Body of pancreas (tissue), 4 donors: ENCODE measurements at regions not wholly inside any gene's neighbourhood (a gene's known extent, or its start where the extent isn't known, plus 50 kb on each side); places are given as distances from the start of the nearest gene placed in this dataset.

ENCODE experiments used
- POLR2A ChIP-seq, 3 donors: fragments of 450-650 bp; IDR thresholded peaks; one replicate each; pipeline ENCODE4 v1.6.1; 2016; ENCODE audit warnings: antibody characterized with exemption in 3 of 3, mild to moderate bottlenecking in 2 of 3
- TF ChIP-seq, protein P1 (sequence below), 7 experiments: fragments of 450-650 bp in 4 of 7; fragments of 200-600 bp in 3 of 7; sonication (generic) in 3 of 7; IDR thresholded peaks; one replicate each; pipeline ENCODE4 v1.5.1; 2016 to 2019; ENCODE audit warnings: antibody characterized with exemption in 7 of 7

DNA sequence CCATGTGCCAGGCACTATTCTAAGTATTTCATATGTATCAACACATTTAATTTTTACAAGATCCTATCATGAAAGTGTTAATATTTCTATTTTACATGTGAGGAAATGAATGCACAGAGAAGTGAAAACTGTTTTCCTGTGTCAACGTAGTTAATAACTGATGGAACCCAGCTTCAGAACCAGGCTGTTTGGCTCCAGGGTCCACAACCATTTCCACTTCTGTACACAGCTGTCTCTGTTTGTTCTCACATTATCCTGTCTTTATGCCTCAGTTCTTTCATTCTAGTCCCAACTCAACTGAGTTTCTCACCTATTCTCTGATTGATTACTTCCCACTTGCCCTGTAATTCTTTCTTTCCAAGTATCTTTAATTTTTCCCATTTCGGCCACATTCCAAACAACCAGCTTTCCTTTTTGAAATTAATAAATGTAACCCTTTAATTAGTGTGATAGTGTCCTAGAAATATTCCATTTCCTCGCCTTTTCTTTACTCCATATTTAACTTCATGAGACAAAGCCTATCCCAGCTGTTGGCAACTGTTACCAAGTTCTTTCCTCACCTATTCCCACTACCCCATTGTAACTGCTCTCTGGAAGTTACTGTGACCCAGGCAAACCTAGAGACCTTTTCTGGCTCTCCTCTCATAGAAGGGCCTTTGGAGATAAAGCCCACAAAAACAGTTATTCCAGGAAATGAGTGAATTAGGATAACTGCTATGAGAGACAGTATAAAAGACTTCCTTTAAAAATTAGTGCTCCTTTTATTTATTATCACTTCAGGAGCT is 218.7 kb downstream of the RASSF9 start:
- TF ChIP-seq, protein P1, sequence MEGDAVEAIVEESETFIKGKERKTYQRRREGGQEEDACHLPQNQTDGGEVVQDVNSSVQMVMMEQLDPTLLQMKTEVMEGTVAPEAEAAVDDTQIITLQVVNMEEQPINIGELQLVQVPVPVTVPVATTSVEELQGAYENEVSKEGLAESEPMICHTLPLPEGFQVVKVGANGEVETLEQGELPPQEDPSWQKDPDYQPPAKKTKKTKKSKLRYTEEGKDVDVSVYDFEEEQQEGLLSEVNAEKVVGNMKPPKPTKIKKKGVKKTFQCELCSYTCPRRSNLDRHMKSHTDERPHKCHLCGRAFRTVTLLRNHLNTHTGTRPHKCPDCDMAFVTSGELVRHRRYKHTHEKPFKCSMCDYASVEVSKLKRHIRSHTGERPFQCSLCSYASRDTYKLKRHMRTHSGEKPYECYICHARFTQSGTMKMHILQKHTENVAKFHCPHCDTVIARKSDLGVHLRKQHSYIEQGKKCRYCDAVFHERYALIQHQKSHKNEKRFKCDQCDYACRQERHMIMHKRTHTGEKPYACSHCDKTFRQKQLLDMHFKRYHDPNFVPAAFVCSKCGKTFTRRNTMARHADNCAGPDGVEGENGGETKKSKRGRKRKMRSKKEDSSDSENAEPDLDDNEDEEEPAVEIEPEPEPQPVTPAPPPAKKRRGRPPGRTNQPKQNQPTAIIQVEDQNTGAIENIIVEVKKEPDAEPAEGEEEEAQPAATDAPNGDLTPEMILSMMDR (IDR thresholded peaks at IDR 0.05) = no peak
- no peak for TF ChIP-seq POLR2A (IDR thresholded peaks at IDR 0.05)
